OCI-M1 (cell line): ENCODE measurements at regions not wholly inside any gene's neighbourhood (a gene's known extent, or its start where the extent isn't known, plus 50 kb on each side); places are given as distances from the start of the nearest gene placed in this dataset.

ENCODE experiments used
- DNase-seq: peaks from one replicate; lab custom pipeline; 2025; lab: John Stamatoyannopoulos, UW

DNA sequence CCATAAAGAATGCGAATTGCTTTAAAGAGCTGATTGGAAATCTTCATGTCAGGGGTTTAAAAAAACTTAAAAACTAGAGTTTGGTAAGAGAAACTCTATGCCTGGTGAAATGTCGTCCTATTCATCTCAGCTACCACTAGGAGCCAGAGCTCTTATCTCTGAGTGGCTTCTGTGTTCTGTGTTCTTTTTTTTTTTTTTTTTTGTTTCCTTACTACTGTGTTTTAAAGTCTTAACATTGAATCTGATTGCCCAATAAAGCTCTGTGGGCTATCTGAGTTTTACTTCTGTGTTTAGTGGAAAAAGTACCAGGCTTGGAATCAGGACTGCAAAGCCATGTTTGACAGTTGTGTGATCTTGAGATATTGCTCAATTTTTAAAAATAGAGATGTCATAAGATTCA is 494.8 kb downstream of the RIT2 start:
- DNase-seq: peak; percentile 93

DNA sequence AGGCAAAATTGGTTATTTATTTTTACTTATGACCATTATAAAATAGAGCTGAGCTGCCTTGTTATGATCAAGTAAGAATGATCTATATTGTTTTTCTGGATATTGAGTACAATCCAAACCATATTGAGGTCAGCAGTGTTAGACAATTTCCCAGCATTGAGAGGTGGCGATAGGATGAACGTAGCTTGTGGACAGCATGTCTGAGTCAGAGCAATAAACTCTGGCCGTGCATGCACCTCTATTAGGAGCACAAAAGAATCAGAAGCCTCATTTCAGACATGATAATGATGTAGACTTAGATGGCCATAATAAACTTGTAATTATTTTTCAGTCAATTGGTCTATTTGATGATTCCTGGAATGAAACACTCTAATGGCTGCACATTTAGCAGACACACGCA is 491.6 kb downstream of the RIT2 start:
- no peak for DNase-seq

DNA sequence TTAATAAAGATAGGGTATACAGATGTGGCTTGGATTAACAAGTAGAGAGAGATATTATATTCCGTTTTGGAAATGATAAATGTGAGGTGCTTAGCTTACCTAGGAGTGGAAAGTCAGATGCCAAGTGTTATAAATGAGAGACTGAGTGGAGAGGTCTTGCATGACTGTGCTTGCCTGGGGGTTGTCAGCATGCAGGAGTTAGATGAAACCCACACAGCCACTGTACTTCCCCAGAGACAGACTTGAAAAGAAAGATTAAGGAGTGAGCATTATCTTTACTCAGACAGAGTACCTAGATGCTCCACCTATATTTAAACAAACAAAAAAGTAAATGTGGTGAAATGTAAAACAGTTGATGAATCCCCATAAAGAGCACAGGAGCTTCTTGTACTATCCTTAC is 482.7 kb downstream of the RIT2 start:
- peak; percentile 77 for DNase-seq

DNA sequence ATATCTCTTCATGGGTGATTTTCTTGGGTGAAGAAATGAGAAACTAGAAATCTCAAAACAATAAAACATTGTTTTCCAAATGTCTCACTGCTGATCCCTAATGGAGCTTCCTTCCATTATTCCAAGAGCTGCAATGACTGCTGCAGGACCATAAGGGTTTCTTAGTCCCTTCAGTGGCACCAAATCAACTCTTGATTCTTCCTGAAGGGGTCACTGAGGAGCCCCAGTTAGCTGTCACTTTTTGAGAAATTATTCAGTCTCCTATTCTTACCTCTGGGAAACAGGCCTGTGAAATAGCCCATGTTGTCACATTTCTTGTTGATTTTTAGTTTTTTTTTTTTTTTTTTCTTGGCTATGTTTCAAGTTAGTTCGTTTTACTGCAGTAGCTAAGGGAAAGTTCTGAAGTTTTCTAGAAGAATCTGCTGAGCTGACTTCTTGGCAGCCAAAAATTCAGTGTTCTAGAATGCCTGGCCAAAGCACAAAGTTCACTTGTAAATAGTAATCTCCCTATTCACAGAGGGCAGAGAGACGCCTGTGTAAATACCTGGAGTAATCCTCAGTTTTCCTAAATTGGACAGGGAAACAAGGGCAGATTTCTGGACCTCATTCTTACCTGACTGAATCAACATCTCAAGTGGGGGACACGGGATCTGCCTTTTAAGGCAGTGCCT is 480.0 kb downstream of the RIT2 start:
- peak; percentile 70 for DNase-seq

DNA sequence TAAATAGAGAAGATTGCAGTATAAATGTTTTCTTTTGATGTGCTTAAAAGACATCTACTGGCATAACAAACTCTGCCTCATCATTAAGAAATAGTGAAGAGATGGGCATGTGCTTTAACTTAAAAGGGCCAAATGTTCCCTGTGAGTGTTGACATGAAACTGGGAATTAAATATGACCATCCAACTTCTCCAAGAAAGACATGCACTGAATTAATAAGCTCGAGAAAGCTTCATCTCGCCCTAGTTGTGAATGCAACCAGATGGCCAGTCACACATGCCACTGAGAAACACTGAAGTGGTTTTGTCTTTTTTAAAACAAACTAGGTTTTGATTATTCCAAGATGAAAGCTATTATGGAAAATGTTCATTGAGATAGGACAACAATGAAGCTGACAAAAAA is 479.2 kb downstream of the RIT2 start:
- DNase-seq: no peak

DNA sequence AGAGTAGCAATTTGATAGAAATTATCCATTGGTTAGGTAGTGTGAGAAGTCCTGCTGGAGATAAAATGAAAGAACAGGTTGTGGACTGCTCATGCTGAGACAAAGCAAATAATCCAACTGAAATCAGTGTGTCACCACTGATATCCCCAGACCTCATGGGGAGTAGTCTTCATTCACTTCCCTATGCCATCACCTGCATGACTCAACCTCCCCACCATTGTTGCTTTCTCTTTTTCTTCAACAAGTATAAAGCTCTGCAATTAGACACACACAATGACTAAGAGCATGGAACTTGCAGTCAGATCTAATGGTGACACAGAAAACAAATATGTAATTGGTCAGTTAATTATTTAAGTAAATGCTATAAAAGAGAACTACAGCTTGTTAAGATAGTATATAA is 475.3 kb downstream of the RIT2 start:
- DNase-seq: no peak

DNA sequence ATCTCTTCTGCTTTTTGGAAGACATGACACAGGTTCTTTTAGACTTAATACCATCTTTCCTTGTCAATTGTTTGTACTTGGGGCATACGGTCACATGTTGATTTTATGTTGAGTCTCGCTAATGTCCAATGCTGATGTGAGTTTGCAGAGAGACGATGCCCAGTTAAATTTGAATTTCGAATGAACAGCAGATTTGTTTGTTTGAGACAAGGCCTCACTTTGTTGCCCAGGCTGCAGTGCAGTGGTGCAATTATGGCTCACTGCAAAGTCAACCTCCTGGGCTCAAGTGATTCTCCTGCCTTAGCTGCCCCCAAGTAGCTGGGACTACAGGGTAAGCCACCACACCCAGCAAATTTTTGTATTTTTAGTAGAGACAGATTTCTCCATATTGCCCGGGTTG is 473.5 kb downstream of the RIT2 start:
- no peak for DNase-seq

DNA sequence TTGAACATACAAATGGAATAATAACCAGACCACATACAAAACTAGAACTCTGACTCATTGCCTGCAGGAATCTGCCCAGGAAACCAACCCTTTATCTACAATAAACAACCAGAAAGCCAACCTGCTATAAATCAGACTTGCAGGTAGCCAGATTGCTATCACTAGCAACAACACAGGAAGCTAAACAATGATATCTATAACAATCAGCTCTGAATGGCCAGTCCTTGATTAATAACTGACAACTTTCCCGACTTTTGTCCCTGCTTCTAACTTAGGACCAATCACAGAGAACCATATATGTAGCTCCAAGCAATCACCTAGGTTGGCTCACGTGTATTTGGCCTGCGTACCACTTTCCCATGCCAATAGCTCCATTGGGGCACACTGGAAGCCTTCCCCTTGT is 470.8 kb downstream of the RIT2 start:
- no peak for DNase-seq

DNA sequence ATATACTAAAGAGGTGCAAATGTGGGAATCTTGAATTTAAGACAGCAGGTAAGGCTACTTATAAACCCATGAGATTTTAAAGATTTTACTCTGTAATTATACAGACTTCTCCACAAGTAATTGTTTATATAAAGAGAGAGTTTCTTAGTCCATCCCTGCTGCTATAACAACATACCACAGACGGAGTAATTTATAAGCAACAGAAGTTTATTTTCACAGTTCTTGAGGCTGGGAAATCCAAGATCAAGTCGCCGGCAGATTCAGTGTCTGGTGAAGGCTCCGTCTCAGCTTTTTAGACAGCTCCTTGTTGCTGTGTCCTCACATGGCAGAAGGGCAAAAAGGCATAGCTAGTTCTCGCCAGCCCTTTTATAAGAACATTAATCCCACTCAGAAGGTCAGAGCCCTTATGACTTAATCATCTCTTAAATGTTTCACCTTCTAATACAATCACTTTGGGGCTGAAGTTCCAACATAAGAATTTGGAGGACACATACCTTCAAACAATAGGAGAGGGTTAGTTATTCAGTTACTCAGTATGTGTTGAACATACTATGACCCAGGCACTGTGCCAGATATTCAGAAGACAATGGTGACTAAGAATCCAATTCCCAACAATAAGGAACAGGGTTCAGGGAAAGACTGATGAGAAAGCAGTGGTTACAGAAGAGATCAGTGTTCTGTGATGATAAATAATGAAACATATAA is 466.0 kb downstream of the RIT2 start:
- DNase-seq: no peak

DNA sequence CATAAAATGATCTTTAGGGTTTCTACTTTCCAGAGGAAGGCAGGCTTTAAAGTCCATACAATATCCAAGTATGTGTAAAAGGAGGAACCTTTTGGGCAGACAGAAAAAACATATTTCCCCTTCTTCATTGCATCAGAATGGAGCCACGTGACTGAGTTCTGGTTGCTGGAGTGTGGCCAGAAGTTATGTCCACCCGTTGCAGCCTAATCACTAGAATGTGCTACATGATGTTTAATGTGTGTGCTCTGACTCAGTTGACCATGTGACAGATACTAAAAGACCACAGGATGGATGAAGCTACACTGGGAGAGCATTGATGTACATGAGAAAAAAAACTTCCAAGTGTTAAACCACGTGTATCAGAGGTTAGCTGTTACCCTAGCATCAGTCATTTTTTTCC is 460.9 kb downstream of the RIT2 start:
- DNase-seq: peak; percentile 93

DNA sequence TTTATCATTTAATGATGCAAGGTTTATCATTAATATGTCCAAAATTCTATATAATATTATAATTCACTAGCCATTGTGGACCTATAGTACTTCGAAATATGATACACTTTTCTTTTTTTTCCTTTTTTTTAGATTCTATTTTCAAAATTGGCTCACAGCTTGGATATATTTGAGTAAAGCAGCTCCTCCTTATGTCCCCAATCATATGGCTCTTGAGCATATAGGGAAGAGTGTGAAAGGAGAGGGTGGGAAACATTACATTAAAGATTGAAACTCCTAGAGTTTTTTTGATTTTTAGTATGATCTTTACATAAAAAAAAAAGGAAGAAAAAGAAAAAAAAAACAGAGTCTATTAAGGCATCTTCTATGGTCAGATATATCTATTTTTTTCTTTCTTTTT is 457.9 kb downstream of the RIT2 start:
- DNase-seq: no peak

DNA sequence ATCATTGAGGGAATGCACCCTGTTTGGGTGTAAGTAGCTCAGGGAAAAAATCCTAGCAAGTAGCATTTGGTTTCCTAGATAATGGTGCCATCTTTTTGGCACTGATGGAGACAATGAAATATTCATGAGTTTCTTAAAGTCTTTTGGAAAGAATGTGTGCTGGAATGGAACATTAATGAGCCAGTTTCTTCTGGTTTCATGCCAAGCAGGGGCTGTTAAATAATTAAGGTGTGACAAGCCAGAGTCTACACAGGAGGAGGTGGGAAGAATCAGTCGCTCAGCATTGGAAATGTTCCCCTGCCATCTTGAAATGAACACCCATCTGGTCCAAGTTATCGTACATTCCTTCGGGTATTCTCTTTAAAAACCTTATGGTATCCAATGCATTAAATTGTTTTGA is 457.3 kb downstream of the RIT2 start:
- DNase-seq: no peak

DNA sequence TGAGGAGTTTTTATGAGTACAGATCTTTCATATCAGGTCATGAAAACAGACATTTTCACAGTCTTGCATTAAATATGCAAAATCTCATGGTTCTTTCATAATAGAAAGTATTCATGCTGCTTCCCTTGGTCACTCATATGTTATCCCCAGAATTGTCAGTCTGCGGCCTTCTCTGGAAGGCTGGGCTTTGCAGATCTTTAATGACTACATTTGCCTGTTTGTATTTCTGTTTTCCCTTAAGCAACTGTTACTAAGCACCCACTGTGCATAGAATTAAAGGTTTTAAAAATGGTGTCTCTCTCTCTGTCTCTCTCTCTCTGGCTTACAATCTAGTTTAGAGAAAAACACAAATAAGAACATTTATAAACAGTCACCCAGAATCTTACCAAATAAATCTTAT is 456.3 kb downstream of the RIT2 start:
- DNase-seq: no peak

DNA sequence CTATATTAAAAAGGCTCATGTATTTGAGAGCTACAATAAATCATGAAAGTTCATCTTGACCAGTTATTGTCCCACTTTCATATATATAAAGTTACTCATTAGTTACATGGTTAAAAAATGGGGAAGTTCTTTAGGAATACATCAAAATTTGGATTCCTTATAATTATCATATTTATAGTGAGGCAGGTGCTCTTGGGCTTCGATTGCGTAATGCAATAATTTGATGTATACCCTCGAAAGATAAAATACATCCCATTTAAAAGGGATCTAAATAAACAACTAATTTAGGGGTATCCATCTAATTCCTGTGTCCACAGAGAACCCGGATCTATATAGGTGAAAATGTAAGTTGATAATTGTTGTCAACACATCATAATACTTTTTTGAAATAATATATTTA is 444.6 kb downstream of the RIT2 start:
- no peak for DNase-seq

DNA sequence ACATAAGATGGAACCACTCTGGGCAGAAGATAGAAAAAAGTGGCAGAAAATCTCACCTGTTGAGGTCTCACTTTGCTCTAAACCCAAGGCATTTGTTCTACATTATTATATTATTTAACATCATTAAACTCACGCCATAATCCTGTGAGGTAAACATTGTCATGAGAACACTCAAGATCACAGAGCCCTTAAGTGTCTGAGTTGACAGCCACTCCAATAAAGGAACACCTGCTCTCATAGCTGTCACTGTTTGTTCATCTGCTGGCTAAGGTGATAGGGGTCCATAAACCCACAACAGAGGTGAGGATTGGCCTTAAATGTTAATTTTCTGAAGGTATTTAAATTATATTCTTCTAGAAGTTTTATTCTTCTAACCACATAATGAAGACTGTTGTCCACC is 439.7 kb downstream of the RIT2 start:
- DNase-seq: no peak

DNA sequence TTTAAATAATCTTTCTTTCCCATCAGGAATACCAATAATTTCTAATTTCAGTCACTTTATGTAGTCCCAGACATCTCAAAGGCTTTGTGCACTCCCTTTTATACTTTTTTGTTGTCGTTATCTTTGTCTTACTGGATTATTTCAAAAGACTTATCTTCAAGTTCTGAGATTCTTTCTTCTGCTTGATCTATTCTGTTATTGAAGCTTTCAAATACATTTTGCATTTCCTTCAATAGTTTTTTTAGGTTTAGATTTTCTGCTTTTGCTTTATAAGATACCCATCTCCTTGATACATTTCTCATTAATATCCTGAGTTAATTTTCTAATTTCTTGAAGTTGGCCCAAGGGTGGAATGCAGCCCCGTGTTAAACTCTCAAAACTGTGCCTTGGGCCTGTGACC is 432.4 kb downstream of the RIT2 start:
- peak; percentile 6 for DNase-seq

DNA sequence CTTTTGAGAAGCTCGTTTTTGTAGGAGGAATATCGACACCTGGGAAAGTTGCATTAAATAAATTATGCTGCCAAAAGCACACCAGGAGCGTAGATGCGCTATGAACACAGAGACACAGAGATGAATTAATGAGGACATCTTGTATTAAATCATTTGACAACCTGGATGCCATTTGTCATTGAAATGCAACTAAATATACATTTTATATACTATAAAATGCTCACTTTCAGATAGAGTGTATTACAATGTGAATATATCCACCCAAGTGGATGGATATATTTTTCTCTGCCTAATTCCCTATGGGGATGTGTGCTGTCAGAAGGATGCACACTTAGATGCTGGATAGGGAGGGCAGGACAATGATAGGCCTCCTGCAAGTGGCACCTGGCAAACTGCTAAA is 426.2 kb downstream of the RIT2 start:
- no peak for DNase-seq
